NCI-H187 (cell line): ENCODE measurements at regions not wholly inside any gene's neighbourhood (a gene's known extent, or its start where the extent isn't known, plus 50 kb on each side); places are given as distances from the start of the nearest gene placed in this dataset.

Experiments used
- DNase-seq, 2 experiments: peaks; one replicate each; lab custom pipeline; 2025; lab: John Stamatoyannopoulos, UW

DNA sequence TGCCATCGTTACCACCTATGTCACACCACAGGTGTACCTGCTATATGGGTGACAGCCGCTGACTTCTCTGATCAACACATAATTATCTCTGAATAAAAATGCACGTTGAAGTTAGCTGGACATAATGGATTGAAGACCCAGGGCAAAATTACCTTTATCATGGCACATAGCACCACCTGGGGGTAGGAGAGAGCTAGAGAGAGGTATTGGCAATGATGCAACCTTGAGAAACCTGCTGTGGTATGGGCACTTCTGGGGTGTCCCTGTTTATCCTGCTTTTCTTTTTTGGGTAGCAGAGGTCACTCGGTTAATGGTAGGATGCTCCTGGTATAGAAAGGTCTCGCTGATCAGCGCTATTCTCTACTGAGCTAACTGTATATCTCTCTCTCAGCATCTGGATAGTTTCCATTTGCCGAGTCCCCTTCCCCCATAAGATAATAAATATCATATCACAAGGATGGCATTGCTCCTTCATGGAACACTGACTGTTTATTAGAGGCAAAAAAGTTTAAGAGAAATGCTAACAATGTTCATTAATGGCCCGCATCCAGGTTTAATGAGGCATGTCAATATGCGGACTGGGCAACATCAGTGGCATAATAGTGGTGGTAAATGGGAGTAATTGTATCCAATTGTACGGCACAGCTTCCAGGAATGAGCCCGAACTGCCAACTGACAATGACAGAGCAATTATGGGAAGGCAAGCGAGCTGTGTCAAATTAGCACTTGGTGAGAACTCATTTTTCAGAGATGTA lies 323.1 kb downstream of the TFEC start:
- peak; percentile 56 to 88 for DNase-seq

DNA sequence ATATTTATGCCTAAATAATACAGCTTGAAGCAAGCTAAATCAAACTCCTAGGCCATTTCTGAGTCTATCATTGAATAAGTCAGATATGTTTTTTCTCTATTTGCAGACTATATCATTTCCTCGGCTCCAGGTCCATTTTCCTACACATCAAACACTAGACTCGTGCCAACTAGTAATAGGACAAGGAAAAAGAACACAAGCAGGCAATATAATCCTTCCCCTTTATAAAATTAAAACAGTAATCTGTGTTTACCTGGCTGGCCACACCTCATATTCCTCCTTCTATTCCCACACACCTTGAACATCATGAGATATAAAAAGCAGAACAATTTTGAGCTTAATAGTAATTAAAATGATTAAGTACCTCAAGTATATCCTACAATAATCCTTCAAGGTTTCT lies 325.7 kb downstream of the TFEC start:
- DNase-seq: no peak

DNA sequence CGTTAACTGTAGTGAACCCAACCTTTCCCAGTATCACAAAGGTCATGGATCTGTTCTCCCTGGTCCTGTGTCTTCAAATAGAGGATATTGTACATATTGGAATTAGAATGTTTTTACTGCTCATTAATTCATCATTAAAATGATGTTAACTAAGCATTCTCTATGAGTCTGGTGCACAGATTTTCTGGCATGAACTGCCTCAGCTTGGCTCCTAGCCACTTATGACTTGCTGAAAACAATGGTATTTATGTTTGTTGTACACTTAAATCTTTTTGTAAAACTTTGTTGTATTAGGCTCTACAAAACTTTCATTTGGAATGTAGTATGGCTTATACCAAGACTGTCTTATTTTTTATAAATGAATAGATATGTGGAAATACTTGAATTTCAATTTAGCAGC lies 329.4 kb downstream of the TFEC start:
- no peak for DNase-seq

DNA sequence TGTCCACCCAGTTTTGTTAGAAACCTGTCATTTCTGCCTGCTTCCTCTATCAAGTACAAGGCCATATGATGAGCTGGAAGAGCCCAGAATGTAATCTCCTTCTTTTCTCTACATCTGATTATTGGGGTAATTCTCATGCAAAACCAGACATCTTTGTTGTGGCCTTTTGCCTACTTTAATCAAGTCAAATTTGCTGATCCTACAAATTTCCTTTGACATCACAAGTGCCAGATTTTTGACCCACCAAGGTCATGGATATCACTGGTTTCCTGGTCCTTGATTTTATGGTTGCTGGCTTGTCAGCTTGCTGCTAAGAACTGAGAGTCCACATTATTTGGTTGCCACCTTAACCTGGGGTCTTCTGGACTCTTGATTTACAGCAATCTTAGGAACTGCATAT lies 336.1 kb downstream of the TFEC start:
- DNase-seq: no peak

DNA sequence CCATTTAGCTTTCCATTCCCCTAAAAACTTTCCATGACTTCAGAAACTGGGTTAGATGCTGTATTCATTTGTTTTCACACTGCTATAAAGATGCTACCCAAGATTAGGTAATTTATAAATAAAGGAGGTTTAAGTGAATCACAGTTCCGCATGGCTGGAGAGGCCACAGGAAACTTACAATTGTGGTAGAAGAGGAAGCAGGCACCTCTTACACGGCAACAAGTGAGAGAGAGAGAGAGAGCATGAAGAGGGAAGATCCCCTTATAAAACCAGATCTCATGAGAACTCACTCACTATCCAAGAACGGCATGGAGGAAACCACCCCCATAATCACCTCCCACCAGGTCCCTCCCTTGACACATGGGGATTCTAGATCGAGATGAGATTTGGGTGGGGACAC lies 336.8 kb downstream of the TFEC start:
- DNase-seq: no peak

DNA sequence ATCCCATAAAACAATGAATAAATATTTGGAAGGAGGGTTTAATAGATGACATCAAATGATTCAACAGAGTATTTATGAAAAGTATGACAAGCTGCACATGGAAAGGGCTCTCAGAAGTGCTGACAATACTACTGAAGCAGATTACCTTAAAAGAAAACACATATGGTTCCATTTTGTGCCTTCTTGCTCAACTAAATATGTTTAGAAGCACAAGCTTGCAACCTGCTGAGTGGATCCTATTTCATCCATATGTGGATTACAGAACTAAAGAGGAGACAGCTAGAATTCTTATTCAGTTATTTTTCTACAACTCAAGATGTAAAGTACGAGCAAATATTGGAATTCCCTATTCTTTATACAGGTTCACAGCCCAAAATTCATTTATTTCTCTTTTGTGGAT lies 340.6 kb downstream of the TFEC start:
- no peak for DNase-seq

DNA sequence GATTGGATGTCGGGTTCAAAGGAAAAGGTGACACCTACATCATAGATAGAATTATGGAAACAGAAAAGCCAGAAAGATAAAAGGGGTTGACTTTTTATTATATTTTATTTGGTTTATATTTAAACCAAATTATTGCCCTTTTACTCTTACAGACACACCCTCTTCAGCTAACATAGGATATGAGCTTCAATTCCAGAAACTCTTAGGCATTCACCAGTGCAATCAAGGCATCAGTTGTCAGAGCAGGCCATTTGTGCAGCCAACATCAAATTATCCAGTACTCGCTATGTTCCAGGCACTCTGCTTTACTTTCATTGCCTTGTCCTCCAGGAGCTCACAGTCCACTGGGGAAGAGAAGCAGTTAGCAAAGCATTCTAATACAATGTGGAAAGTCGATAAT lies 347.5 kb downstream of the TFEC start:
- no peak for DNase-seq

DNA sequence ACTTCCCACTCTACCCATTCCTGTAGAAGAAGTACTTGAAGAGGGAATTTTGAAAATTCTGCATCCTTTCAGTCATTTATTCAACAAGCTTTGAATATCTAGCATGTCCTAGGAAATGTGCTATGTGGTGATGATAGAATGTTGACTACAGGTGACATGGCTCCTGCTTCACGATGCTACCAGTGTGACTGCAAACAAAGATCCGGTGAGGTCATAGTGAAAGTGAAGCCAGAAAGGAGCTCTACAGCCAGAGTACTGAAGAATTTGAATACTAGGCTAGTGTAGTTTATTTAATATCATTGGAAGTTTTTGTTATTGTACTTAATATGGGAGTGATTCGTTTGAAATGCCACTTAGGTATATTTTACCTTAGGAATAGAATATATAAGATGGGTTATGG lies 348.1 kb downstream of the TFEC start:
- no peak for DNase-seq

DNA sequence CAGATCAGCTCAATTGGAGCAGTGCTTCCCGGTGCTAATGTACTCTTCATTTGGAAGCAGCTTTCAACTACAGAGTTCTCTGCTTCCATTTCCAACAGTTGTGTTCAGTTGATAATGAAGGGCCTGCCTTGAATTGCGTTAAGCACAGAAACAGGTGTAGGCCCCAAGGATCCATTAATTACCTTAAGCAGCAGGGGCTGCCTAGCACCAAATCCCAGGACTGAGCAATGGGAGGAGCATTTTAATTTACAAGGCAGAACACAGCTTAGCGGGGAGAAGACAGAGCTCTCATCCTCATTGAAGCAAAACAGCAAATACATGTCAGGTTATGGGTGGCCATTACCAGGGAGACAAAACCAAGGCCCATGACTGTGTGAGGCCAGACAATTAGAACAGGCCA lies 349.6 kb downstream of the TFEC start:
- DNase-seq: peak; percentile 36 to 43

DNA sequence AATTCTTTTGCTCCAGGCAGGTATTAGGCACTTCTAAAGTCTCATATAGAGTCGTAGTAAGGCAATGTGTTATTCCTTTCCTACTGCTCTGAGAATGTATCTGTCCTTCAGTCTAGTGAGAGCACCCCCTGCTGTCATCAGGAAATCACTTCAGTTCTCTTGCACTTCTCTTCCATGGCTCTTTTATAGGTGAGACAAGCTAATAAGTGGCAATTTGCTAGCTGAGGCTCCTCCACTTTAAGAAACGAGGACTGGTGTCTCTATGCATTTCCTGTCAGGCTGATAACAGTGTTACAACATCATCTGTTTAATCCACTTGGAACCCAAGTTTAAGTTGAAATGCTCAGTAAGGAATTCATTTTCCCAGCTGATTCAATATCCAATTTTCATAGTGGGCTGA lies 350.6 kb downstream of the TFEC start:
- DNase-seq: peak; percentile 29

DNA sequence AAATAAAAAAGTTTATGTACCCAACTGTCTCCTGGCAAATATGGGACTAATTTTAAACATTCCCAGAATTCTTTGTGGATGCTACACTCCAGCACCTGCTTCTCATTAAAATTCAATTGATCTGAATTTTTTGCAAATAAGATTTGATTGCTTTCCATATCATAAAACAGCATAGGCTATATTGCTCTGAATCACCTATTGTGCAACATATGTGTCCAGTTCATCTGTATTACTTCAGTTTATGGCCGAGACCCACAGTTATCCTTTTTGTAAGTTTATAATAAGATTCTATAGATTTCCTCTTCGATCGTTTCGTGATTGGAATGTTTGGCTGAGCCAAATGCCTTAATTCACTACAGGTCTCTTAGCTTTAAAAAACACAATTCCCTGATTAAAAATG lies 351.1 kb downstream of the TFEC start:
- no peak for DNase-seq

DNA sequence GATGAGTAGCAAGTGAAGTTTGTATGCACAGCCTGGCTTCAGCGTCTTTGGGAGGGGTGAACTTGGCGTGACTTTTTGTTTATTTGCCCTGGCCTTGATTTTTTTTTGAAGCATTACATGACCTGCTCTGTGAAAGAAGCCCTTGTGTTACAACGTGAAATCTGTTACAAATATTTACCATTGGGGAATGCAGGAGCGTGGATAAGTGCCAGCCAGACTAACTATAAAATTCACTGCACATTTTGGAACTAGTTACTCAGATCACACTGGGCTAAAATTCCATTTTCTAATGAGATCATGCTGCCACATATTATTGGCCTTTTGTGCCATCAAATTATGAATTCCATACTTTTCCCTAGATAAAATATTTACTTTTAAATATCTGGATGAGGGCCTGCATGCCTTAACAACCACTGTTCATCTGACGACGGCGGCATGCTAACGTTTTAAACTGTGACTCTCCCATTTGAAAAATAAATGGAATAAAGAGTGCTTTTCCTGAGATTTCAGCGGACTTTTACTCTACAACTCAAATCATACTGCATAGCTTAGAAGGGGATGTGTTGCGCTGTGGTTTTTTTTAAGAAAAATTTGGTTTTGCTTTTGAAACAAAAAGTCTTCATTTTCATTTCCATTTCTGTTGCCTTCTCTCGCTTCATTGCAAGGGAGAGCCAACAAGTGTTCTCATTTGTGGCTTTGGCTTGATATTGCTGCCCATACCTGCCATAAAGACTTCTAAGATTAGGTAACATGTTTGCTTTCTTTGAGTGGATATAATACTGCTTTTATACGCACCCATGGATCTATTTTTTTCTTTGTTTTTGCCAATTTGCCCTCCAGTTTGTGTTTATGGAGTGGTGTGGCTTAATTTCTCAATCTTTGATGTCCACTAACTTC lies 352.2 kb downstream of the TFEC start:
- DNase-seq: no peak

DNA sequence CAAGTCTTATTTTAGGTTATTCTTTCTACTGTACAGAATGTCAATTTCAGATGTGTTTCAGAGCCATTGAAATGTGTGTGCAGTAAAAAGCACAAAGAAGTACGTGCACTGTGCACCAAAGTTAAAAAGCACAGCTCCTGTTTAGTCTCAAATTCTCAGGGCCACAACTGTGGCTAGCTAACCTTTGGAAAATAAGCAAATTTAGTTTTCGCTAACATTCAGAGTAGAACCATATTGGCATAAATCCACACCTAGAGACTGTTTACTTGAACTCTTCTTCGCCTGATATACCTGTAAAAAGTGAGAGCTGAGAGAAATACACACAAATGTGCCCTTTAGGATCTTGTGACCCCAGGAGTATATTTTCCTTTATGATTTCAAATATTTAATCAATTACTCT lies 353.9 kb downstream of the TFEC start:
- DNase-seq: no peak

DNA sequence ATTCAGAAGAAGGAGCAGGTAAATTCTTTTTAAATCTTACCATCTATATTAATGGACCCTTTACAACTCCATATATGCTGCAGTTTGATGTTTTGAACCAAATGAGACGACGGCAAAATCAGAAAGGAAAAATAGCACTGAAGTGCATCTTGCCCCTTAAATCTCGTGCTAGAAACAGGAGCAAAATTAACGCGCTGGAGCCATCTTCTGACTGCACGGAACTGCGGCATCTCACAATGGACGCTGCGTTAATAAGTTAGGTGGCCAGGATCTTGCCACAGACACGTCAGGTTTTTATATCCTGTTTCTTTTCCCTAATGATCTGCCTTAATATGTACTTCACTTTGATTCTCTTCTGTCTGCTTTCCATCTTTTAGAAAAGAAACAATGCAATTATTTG lies 354.5 kb downstream of the TFEC start:
- peak; percentile 33 to 34 for DNase-seq

DNA sequence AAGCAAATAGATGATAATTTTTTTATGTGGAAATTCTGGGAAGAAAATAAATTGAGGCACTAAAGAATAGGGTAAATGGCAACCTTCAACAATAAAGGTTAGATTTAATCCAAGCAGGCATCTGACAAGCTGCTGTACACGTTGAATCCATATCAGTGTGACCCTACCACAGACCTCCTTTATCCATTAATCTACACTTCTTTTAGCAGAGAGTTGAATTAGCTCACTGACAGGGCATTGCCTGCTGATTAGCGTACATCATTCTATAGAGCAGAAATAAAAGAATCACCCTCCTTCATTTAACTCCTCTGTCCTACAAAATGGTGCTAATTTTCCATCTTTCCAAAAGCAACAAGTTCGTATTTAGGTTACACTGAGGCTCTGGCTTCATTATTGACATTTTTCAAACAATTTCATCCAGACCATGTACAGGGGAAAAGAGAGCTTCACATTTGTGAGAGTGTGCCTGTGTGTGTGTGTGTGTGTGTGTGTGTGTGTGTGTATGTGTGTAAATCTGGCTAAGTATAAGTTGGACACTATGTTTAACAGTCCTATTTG lies 356.0 kb downstream of the TFEC start:
- DNase-seq: no peak

DNA sequence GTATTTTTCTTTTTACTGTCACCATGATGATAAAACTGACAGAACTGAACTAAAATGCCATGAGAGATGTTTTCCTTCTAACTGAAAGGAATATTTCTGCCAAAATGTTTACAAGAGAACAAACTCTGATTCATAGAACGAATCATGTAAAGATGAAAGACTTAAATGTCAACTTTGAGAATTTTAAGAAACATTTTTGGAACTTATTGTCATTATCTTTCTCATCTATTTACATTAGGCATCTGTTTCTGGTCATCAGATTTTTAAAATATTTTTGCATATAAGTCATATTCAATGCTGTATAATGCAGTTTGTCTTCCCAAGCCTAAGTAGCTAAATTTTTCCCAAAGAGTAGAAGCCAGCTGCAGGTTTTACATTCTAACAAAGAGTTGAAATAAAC lies 358.5 kb downstream of the TFEC start:
- no peak for DNase-seq

DNA sequence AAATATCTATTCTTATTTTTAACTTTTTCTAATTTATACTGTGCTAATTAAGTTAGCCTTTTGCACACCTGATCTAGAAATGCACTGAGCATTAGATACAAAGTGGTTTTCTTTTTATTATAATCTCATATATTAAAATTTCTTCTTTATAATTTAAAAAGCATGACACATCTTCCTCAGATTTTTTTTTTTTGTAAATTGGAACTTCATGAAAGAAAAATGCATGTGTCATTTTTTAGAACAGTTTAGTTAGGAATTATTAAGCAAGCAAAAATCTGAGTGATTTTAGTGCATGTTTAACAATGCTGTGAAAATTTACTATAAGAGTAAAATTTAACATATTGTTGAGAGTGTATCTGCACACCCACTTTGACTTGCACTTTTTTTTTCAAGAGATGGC lies 367.9 kb downstream of the TFEC start:
- DNase-seq: no peak

DNA sequence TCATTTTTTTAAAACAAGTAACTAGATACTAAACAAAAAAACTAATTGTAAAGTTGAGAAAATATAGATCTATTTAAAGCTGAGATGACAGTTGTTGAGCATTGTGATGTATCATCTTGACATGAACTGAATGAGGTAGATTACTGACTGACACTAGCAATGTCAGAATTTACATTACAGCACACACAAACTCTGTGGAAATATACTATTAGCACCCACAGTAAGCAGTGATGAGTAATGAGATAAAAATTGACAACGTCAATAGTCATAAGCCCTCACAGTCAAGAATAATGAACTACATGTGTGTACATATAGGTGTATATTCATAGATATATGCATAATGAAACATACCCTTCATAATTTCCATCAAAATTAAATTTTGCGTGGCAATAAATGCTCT lies 368.4 kb downstream of the TFEC start:
- no peak for DNase-seq

DNA sequence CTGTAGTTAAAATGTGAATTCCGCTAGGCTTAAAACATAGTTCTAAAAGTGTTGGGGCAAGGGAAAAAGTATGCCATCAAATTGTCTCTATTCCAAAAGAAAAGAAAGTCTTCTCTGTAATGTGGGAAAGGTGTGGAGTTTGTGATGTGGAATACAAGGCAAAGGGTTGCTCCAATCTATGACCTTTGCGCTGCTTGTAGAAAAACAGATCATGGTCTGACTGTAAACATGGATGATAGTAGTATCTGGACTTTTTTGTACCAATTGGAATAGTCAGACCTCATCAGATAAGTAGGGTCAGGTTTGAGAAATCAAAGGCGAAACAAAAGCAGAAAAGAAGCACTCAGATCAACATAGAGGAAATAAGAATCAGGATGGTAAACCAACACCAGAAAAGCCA lies 372.3 kb downstream of the TFEC start:
- no peak for DNase-seq

DNA sequence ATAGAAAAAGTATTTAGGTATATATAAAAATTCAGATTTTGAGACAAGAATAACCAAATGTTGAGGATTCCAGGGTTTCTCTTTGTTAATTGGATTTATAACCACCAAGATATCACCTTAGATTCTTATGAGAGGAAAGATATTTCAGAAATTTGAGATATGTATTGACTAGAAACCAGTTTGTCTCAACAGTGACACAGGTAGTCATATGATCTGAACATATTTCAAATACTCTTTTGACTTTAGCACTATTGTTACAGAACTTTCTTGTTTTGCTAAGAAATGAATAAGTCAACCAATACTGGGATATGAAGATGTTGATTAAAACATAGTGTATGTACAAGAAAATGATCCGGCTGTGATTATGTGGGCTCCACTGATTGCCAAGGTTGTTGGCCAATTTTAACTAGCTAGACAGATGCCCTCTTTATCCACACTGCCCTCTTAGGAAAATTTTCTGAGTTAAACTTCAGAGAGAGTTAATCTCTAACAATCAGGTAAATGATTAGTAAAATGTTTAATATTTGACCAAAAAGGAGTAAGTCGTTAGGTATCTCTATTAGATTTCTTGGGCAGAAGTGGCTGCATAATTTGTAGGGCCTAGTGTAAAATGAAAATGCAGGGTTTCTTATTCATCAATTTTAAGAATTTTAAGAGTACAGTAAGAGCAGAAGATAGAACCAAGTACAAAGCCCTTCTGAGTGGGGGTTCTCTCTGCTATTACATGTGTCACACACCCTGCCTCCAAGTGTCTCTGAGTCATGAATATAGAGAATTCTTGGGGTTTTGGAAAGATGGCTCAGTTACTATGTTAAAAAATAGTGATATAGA lies 376.0 kb downstream of the TFEC start:
- DNase-seq: no peak

DNA sequence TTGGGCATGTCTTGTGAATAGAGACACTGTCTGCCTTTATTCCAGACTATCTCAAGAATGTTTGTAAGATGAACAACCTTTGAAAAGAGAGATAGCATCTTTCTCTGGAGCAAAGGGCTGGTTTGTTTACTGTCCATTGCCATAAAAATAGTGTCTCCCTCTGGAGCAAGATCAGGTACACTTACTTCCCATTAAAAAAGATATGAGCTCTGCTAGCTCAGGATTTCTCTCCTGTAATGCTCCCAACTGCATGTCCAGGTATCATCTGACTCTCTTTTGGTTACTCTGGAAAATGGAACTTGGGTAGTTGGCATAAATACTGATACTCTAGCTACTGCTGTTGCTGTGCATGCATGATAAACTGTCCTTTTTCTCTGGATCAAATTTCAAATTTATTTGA lies 381.1 kb downstream of the TFEC start:
- DNase-seq: no peak

DNA sequence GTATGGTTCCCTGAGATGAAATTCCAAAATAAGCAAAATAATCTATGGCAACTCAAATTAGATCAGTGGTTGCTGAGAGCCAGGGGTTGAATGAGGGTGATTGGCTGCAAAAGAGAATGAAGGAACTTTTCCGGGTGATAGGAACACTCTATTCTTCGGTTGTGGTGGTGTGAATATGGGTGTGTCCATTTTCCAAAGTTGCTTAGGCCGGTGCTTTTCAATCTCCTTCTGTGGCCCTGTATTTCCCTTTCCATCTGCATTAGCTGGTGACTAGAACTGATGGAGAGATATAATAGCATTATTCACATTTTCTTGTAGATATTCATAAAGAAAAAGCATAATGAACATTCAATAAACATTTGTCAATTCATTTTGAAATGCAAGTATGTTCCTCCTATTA lies 382.9 kb downstream of the TFEC start:
- no peak for DNase-seq
